Prostate gland (tissue), 2 donors: ENCODE measurements at regions not wholly inside any gene's neighbourhood (a gene's known extent, or its start where the extent isn't known, plus 50 kb on each side); places are given as distances from the start of the nearest gene placed in this dataset.

Source experiments
- DNase-seq: peaks from one replicate; pipeline ENCODE4 v3.0.0-alpha.2; 2019; ENCODE audit warnings: low spot score
- H3K27ac ChIP-seq, 2 donors: fragments of 200-600 bp; sonication (generic); 2 replicates each; pipeline ENCODE4 v1.5.1; 2017 to 2019
- H3K27me3 ChIP-seq: fragments of 200-600 bp; sonication (generic); replicated peaks from 2 replicates; pipeline ENCODE4 v1.5.1; 2019; ENCODE audit not compliant: insufficient read depth
- H3K36me3 ChIP-seq, 2 donors: fragments of 200-600 bp; sonication (generic); 1 replicate in 1 of 2; 2 replicates in 1 of 2; pipeline versions ENCODE4 v1.5.1 to v1.8.1; 2017 to 2019
- H3K4me1 ChIP-seq: fragments of 200-600 bp; sonication (generic); replicated peaks from 2 replicates; pipeline ENCODE4 v1.5.1; 2019
- H3K4me3 ChIP-seq, 2 donors: fragments of 200-600 bp; sonication (generic); 2 replicates each; pipeline ENCODE4 v1.5.1; 2017 to 2019
- H3K9me3 ChIP-seq: fragments of 200-600 bp; sonication (generic); 2 replicates; pipeline ENCODE4 v1.5.1; 2017
- POLR2A ChIP-seq: fragments of 450-650 bp; IDR thresholded peaks from one replicate; pipeline ENCODE4 v1.6.1; 2016; ENCODE audit warnings: antibody characterized with exemption, mild to moderate bottlenecking
- POLR2AphosphoS5 ChIP-seq: sonication (generic); formaldehyde crosslinking; IDR thresholded peaks from one replicate; pipeline ENCODE4 v1.6.1; 2017; ENCODE audit warnings: antibody characterized with exemption
- WGBS: methylation state at CpG from one replicate; pipeline ENCODE4 v1.1.5; 2018; 5-methylcytosine and 5-hydroxymethylcytosine counted together
- intact Hi-C: fragments of 100-400 bp; cut with DNase I; formaldehyde crosslinking; loops from one replicate; pipeline ENCODE4 v1.14.2; 2022
- TF ChIP-seq, protein P1 (sequence below), 4 experiments: fragments of 200-600 bp in 2 of 4; fragments of 450-650 bp in 2 of 4; sonication (generic) in 2 of 4; IDR thresholded peaks; 1 replicate in 3 of 4; 2 replicates in 1 of 4; pipeline ENCODE4 v1.5.1; 2016 to 2019; ENCODE audit warnings: antibody characterized with exemption in 4 of 4, mild to moderate bottlenecking in 2 of 4, moderate library complexity in 2 of 4

- H3K36me3 ChIP-seq: no peaks in the 10 kb centered on the region
- H3K9me3 ChIP-seq: no peaks in the 10 kb centered on the region
- TF ChIP-seq POLR2A: no peak
- TF ChIP-seq, protein P1, sequence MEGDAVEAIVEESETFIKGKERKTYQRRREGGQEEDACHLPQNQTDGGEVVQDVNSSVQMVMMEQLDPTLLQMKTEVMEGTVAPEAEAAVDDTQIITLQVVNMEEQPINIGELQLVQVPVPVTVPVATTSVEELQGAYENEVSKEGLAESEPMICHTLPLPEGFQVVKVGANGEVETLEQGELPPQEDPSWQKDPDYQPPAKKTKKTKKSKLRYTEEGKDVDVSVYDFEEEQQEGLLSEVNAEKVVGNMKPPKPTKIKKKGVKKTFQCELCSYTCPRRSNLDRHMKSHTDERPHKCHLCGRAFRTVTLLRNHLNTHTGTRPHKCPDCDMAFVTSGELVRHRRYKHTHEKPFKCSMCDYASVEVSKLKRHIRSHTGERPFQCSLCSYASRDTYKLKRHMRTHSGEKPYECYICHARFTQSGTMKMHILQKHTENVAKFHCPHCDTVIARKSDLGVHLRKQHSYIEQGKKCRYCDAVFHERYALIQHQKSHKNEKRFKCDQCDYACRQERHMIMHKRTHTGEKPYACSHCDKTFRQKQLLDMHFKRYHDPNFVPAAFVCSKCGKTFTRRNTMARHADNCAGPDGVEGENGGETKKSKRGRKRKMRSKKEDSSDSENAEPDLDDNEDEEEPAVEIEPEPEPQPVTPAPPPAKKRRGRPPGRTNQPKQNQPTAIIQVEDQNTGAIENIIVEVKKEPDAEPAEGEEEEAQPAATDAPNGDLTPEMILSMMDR (IDR thresholded peaks at IDR 0.05): no peak
- no peak for TF ChIP-seq POLR2AphosphoS5
- no peaks in the 10 kb centered on the region for H3K27me3 ChIP-seq
- DNase-seq: no peak
- no peak overlapping the region for H3K27ac ChIP-seq
- no peak overlapping the region for H3K4me3 ChIP-seq
- no peaks in the 10 kb centered on the region for H3K4me1 ChIP-seq
- intact Hi-C loops: no loop called here
Measured at GRCh38 chrX:112527903-112528302, 151.8 kb downstream of the LHFPL1 start.

GRCh38 chrX:112521676-112522075, 158.1 kb downstream of the LHFPL1 start:
- DNase-seq: no peak
- H3K36me3 ChIP-seq: no peaks in the 10 kb centered on the region
- no peaks in the 10 kb centered on the region for H3K9me3 ChIP-seq
- H3K4me3 ChIP-seq: no peak overlapping the region
- no peaks in the 10 kb centered on the region for H3K27me3 ChIP-seq
- intact Hi-C loops: no loop called here
- H3K27ac ChIP-seq: no peak overlapping the region
- no peaks in the 10 kb centered on the region for H3K4me1 ChIP-seq
- WGBS: 63% methylated on average over 2 of the region's 2 CpGs
- TF ChIP-seq POLR2A: no peak
- TF ChIP-seq, protein P1 (IDR thresholded peaks at IDR 0.05): no peak
- TF ChIP-seq POLR2AphosphoS5: no peak

- TF ChIP-seq POLR2AphosphoS5 (no peak), POLR2A (no peak)
- TF ChIP-seq, protein P1 (IDR thresholded peaks at IDR 0.05): no peak
- Histone ChIP-seq H3K9me3 (no peaks in the 10 kb centered on the region), H3K4me3 (no peak overlapping the region), H3K27me3 (no peaks in the 10 kb centered on the region), H3K27ac (no peak overlapping the region), H3K4me1 (no peaks in the 10 kb centered on the region), H3K36me3 (no peaks in the 10 kb centered on the region)
- intact Hi-C loops: no loop called here
- 92% methylated on average over 1 of the region's 1 CpG for WGBS
- DNase-seq: no peak
Measured at GRCh38 chrX:112520124-112520523, 159.6 kb downstream of the LHFPL1 start.

GRCh38 chrX:112513154-112513553, 166.6 kb downstream of the LHFPL1 start:
- Histone ChIP-seq H3K4me3 (no peak overlapping the region), H3K27ac (no peak overlapping the region), H3K4me1 (no peaks in the 10 kb centered on the region), H3K27me3 (no peaks in the 10 kb centered on the region), H3K9me3 (no peaks in the 10 kb centered on the region), H3K36me3 (no peaks in the 10 kb centered on the region)
- WGBS: 81% methylated on average over 3 of the region's 3 CpGs
- intact Hi-C loops: no loop called here
- DNase-seq: no peak
- no peak for TF ChIP-seq POLR2AphosphoS5
- no peak for TF ChIP-seq POLR2A
- TF ChIP-seq, protein P1 (IDR thresholded peaks at IDR 0.05): no peak

DNA sequence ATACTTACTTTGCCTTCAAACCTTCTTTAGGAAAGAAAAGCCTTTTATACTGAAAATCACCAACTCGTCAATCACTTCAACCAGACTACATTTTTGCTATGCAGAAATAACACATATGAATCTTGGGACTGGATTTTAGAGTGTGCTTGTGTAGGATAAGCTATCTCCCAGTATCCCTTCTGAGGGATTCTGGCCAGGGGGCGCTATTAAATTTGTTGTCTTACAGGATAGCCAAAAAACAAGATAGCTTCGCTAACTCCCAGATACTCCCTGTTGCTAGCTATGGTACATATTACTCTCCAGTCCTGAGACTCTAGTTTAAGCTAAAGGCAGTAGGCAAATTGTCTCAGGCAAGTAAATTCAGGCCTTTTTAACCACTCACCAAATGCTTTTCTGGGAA, 167.2 kb downstream of the LHFPL1 start:
- WGBS: 85% methylated on average over 3 of the region's 3 CpGs
- no peak for TF ChIP-seq POLR2AphosphoS5
- TF ChIP-seq, protein P1 (IDR thresholded peaks at IDR 0.05): no peak
- no peak for TF ChIP-seq POLR2A
- DNase-seq: no peak

More for the DNA sequence above, 167.2 kb downstream of the LHFPL1 start:
- H3K4me3 ChIP-seq: no peak overlapping the region
- H3K27me3 ChIP-seq: no peaks in the 10 kb centered on the region
- H3K27ac ChIP-seq: no peak overlapping the region
- no peaks in the 10 kb centered on the region for H3K9me3 ChIP-seq
- no peaks in the 10 kb centered on the region for H3K4me1 ChIP-seq
- intact Hi-C loops: no loop called here
- H3K36me3 ChIP-seq: no peaks in the 10 kb centered on the region
